ENCODE measurements at regions not wholly inside any gene's neighbourhood (a gene's known extent, or its start where the extent isn't known, plus 50 kb on each side); places are given as distances from the start of the nearest gene placed in this dataset.

GRCh38 chr5:74140409-74140808, 500.1 kb downstream of the ENC1 start:
- no peak overlapping the region for H3K27ac Mint-ChIP-seq (ENCODE audit: unreplicated experiment)
- CTCF ChIA-PET: no interaction called here
- H3K9me3 Mint-ChIP-seq (ENCODE audit: low read depth, unreplicated experiment): no peaks in the 10 kb centered on the region
- peaks cover 14% of the 10 kb centered on the region for H3K27me3 Mint-ChIP-seq (ENCODE audit: unreplicated experiment)
- no peak overlapping the region for H3K4me3 Mint-ChIP-seq (ENCODE audit: low read depth, unreplicated experiment)
- BruUV-seq (replicated peaks): no TSS peak
- intact Hi-C loops (cut with micrococcal nuclease; ENCODE audit: unreplicated experiment): no loop called here
- no peak for DNase-seq
- peaks cover 7% of the 10 kb centered on the region for H3K4me1 Mint-ChIP-seq (ENCODE audit: low read depth, unreplicated experiment)
- H3K36me3 Mint-ChIP-seq (ENCODE audit: insufficient read depth, unreplicated experiment): no peaks in the 10 kb centered on the region
- TF ChIP-seq CTCF (IDR thresholded peaks at IDR 0.05; ENCODE audit: unreplicated experiment): no peak

- Mint-ChIP-seq H3K27ac (ENCODE audit: unreplicated experiment) (no peak overlapping the region), H3K36me3 (ENCODE audit: insufficient read depth, unreplicated experiment) (no peaks in the 10 kb centered on the region), H3K4me1 (ENCODE audit: low read depth, unreplicated experiment) (peaks cover 7% of the 10 kb centered on the region), H3K27me3 (ENCODE audit: unreplicated experiment) (peaks cover 14% of the 10 kb centered on the region), H3K4me3 (ENCODE audit: low read depth, unreplicated experiment) (no peak overlapping the region), H3K9me3 (ENCODE audit: low read depth, unreplicated experiment) (no peaks in the 10 kb centered on the region)
- no peak for DNase-seq
- CTCF ChIA-PET: interaction anchor here (0.6 kb wide), 2 partner anchors 78 to 938 kb away, joined by 3 to 6 read pairs; no protein-coding TSS in a partner anchor
- TF ChIP-seq CTCF (IDR thresholded peaks at IDR 0.05; ENCODE audit: unreplicated experiment): no peak
- BruUV-seq (replicated peaks): no TSS peak
- intact Hi-C loops (cut with micrococcal nuclease; ENCODE audit: unreplicated experiment): no loop called here
Observed at GRCh38 chr5:74139589-74139988, 500.9 kb downstream of the ENC1 start.

- H3K4me1 Mint-ChIP-seq (ENCODE audit: low read depth, unreplicated experiment): peaks cover 7% of the 10 kb centered on the region
- H3K36me3 Mint-ChIP-seq (ENCODE audit: insufficient read depth, unreplicated experiment): no peaks in the 10 kb centered on the region
- CTCF ChIA-PET: interaction anchor here (1.0 kb wide), 1 partner anchor 14 kb away, joined by 3 read pairs; no protein-coding TSS in a partner anchor
- intact Hi-C loops (cut with micrococcal nuclease; ENCODE audit: unreplicated experiment): no loop called here
- no peak overlapping the region for H3K27ac Mint-ChIP-seq (ENCODE audit: unreplicated experiment)
- H3K4me3 Mint-ChIP-seq (ENCODE audit: low read depth, unreplicated experiment): no peak overlapping the region
- no peak for TF ChIP-seq CTCF (IDR thresholded peaks at IDR 0.05; ENCODE audit: unreplicated experiment)
- no peaks in the 10 kb centered on the region for H3K9me3 Mint-ChIP-seq (ENCODE audit: low read depth, unreplicated experiment)
- no peak for DNase-seq
- H3K27me3 Mint-ChIP-seq (ENCODE audit: unreplicated experiment): peaks cover 8% of the 10 kb centered on the region
- no TSS peak for BruUV-seq (replicated peaks)
Observed at GRCh38 chr5:74138721-74139120, 501.8 kb downstream of the ENC1 start.

- H3K27me3 Mint-ChIP-seq (ENCODE audit: unreplicated experiment): no peaks in the 10 kb centered on the region
- no peak overlapping the region for H3K4me3 Mint-ChIP-seq (ENCODE audit: low read depth, unreplicated experiment)
- H3K9me3 Mint-ChIP-seq (ENCODE audit: low read depth, unreplicated experiment): no peaks in the 10 kb centered on the region
- H3K4me1 Mint-ChIP-seq (ENCODE audit: low read depth, unreplicated experiment): no peaks in the 10 kb centered on the region
- CTCF ChIA-PET: no interaction called here
- BruUV-seq (replicated peaks): no TSS peak
- intact Hi-C loops (cut with micrococcal nuclease; ENCODE audit: unreplicated experiment): no loop called here
- DNase-seq: no peak
- no peak for TF ChIP-seq CTCF (IDR thresholded peaks at IDR 0.05; ENCODE audit: unreplicated experiment)
- no peaks in the 10 kb centered on the region for H3K36me3 Mint-ChIP-seq (ENCODE audit: insufficient read depth, unreplicated experiment)
- H3K27ac Mint-ChIP-seq (ENCODE audit: unreplicated experiment): no peak overlapping the region
Observed at GRCh38 chr5:74136276-74136825, 504.2 kb downstream of the ENC1 start.

All from Calu3 (cell line).